ENCODE measurements at regions not wholly inside any gene's neighbourhood (a gene's known extent, or its start where the extent isn't known, plus 50 kb on each side); places are given as distances from the start of the nearest gene placed in this dataset.

DNA sequence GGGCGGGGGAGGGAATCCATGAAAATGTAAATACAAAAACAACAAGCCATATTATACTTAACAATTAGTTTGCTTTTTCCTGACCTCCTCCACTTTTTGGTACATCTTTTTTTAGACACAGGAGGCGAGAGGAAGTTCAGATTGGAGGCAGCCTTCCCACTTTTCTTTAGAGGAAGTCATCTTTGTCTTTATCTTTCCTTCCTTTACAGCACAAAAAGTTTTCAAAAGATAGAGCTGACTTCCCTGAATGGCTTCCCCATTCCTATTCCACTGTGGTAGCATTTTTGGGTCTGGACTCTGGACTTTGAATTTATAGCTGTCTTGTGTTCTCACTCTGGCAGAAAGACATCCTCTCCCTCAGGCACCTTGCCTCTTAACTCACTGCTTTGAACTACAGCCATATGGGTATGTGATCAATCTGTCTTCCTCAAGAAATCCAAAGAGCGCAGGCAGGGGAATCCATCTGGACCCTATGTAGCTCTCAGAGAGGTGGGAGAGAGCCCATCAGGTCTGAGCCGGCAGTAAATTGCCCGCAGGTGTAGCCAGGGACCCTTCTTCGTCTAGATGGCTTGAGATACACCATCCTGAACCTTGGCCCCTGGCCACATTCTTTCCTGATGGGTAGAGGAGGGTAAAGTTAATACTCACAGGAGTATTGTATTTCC is 101.9 kb downstream of the AQP4 start:
- TF ChIP-seq GATA3 (IDR thresholded peaks at IDR 0.05; ENCODE audit: low read depth, low read length) (no peak), GATA2 (IDR thresholded peaks at IDR 0.05; ENCODE audit: low read depth, low read length) (no peak)

DNA sequence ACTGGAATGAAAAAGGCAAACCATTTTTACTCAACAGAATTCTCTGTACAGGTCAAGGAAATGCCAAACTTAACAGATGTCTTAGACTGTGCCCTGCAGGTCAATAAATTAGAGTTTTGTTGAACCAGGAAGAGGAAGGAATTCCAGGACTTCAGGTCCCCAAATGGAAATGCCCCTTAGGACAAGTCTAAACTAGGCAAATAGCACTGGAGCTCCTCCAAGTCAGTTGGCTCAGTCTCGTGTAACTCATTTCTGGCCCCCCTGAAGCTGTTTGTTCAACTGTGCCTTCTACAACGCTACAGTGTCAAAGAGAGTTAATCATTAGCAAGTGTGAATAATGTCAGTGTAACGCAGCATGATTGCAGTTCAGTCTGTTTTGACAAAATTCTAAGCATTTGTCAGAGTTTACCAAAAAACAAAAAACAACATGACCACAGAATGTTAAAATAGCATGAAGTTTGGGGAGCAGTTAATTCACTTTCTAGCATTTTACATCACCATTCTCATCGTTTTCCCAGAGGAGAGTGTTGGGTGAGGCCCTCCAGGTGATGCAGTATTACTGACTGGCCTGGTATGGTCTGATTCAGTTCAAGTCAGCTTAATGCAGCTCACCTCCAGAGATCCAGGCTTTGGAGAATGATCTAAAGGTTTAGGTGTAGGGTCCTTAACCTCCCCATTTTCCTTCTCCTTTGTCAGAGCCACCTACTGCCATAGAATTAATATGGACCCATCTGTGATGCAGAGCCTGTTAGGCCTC is 108.1 kb downstream of the AQP4 start:
- no peak for TF ChIP-seq GATA3 (IDR thresholded peaks at IDR 0.05; ENCODE audit: low read depth, low read length)
- no peak for TF ChIP-seq GATA2 (IDR thresholded peaks at IDR 0.05; ENCODE audit: low read depth, low read length)

DNA sequence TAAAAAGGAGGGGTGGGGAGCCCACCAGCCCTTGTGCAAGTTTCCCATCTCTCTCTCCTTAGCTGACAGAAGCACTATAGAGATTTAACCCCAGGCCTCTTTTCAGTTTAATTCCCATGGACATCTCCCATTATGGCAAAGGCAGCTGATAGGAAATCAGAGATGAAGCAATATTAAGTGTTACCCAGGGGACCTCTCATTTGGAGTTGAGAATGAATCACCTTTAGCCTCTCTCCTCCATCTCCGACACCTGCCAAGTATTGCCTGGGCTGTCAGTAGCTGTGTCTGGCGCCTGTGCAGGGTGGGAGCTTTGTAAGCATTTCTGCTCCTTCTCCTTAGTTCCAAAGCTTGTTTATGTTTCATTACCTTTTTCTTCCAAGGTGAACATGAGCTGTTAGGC is 109.0 kb downstream of the AQP4 start:
- TF ChIP-seq GATA3 (IDR thresholded peaks at IDR 0.05; ENCODE audit: low read depth, low read length) (no peak), GATA2 (IDR thresholded peaks at IDR 0.05; ENCODE audit: low read depth, low read length) (no peak)

DNA sequence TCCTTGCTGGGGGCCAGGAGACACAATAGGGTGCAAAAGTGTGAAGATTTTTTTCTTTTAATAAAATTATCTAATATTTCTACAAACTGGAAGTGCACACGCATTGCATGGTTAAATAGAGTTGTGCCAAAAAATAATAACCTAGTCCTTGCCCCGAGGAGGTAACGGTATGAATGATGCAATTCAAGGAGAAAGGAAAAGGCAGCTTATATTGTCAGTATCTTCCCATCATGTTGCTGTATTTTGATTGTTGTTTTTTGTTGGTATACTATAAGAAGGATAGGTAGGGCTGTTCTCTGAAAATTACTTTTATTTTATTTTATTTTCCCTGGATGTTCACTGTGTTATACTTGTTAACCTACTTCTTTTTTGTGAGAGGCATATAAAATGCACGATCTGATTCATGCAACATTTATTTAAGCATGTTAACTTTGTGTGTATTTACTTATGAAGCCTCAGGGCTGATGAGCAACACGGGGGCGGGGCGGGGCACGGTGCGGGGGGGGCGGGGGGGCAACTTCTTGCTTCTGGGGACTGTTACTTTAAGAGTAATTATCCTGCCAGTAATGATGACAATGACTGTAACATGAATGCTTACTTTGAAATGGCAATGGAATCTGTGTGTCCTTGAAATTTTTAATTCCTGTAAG is 118.6 kb downstream of the AQP4 start:
- TF ChIP-seq GATA3 (IDR thresholded peaks at IDR 0.05; ENCODE audit: low read depth, low read length) (no peak), GATA2 (IDR thresholded peaks at IDR 0.05; ENCODE audit: low read depth, low read length) (no peak)

DNA sequence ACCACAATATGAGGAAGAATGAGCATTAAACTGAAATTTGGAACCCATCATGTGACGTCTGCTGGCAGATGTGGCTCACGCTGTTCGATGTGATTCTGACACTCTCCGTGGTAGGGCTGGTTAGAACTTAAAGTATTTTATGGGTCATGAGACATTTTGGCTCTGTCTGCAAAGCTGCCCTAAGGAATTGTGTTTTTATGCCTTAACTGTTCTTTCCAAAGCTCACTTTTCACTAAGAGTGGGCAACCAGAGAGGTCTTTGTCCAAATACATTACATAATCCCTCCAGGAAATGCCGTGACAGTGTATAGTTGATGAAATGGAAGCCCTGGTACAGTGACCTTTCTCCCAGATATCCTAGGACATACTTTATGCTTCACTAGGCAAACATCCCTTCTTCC is 119.1 kb downstream of the AQP4 start:
- TF ChIP-seq GATA2 (IDR thresholded peaks at IDR 0.05; ENCODE audit: low read depth, low read length) (no peak), GATA3 (IDR thresholded peaks at IDR 0.05; ENCODE audit: low read depth, low read length) (no peak)

DNA sequence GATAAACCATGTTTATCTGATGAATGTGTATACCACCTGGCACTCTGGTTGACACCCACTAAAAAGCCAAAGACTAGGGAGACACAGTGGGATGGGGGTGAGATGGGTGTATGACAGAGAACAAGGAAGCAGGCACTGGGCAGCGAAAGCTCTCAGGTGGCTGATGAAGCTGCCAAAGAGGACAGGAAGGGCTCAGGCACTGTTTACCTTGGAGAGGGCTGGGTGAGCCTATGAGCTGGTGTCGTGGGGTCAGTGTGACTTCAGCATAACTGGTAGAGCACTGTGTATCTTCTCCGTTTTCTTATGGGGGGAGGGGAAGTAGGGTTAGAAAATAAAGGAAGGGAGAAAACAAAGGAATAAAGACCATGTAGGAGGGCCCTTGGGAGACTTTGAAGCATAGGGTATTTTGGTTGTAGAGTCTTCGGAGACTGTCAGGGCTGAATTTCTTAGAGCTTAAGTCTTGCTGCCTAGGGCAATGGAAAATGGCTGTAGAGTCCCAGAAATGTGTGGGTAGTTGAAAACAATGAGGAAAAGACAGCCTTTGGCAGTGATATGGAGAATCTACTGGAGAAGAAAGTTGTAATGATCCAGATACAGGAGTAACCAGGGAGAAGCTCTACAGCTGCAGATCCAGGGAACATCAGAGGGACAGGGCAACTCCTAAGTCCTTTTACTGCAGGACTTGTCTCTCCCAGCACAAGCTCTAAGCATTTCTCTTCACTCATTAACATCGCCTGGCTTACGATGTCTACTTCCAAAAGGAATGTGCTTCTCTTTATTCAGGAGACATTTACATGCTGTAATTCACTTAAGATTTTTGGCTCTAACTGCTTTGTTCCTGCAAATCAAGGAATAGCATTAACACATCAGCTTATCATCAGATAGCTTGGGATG is 120.0 kb downstream of the AQP4 start:
- TF ChIP-seq GATA3 (IDR thresholded peaks at IDR 0.05; ENCODE audit: low read depth, low read length) (no peak), GATA2 (IDR thresholded peaks at IDR 0.05; ENCODE audit: low read depth, low read length) (no peak)

DNA sequence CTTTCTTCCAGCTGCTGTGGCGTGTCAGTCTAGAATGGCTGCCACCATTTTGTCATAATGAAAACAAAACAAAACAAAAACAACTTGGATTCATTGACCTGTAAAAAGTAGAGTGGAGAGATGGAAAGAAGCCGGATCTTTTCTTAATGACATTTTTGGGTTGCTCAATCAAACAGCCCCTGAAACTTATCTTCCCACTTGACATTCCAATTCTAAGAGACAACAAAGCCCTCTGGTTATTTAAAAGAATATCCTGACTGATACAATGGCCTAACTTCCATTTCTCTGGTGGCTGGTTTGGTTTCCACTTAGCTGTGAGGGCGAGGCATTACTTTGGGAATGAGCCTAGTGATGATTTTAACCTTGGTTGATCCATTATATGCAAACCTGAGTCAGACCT is 123.7 kb downstream of the AQP4 start:
- no peak for TF ChIP-seq GATA3 (IDR thresholded peaks at IDR 0.05; ENCODE audit: low read depth, low read length)

DNA sequence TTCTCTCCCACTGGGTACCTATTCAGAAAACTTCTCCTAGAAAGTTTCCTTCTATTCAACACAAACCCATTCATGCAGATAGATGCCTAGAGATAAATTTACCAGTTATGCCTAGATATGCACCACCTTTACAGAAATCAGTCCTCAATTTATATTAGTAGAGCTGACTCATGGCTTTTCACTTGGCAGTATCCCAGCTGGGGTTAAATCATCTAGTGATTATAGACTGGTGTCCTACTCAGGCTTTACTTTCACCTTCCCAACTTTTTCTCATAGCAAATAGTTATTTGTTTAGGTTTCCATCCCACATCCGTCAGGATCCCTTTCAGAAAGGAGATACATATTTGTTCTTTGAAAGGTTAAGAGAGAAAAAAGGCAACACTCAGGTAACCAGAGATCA is 124.5 kb downstream of the AQP4 start:
- TF ChIP-seq GATA2 (IDR thresholded peaks at IDR 0.05; ENCODE audit: low read depth, low read length) (no peak), GATA3 (IDR thresholded peaks at IDR 0.05; ENCODE audit: low read depth, low read length) (no peak)

DNA sequence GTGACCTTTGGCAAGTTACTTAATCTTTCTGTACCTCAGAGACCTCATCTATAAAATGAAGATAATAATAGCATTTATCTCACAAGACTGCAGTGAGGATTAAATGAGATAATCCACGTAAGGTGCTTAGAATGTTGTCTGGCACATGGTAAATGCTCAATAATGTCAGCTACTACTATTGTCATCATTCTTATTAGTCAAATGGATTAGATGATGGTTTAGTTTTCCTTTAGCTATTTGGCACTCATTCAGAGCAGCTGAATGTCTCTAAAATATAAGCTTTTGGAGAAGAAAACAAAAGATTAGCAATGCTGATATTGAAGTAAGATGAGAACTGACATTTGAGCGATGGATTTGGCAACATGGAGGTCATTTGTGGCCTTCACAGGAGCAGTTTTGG is 125.1 kb downstream of the AQP4 start:
- TF ChIP-seq GATA3 (IDR thresholded peaks at IDR 0.05; ENCODE audit: low read depth, low read length) (no peak), GATA2 (IDR thresholded peaks at IDR 0.05; ENCODE audit: low read depth, low read length) (no peak)

DNA sequence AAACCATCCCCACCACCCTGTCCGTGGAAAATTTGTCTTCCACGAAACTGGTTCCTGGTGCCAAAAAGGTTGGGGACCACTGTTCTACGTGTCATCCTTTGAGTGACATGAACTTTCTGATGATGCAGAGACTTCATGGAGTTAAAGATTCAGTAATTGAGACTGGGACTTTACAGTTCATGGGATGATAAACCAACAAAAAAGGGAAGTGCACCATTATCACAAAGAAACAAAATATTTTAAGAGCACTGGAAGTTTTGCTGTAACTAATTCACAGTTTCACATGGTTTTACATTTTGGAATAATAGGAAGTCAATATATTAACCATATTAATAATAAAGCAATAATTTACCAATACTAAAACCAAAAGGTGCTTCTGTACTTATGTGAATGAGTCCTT is 126.8 kb downstream of the AQP4 start:
- no peak for TF ChIP-seq GATA3 (IDR thresholded peaks at IDR 0.05; ENCODE audit: low read depth, low read length)
- TF ChIP-seq GATA2 (IDR thresholded peaks at IDR 0.05; ENCODE audit: low read depth, low read length): no peak

DNA sequence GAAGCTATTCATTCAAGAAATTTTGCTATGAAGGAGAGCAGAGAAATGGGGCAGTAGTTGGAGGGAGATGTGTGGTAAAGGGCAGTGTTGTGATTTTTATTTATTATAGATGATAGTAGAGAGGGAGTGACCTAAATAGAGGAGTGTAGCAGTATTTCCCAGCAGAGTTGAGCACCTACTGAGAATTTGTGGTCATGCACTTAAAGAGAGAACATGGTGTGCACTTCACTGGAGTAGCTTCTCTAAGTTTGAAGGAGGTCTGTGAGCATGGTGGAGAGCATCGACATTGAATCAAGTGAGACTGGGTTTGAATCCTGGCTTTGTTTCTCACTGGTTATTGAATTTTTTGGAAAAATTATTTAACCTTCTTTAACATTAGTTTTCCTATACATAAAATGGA is 129.2 kb downstream of the AQP4 start:
- TF ChIP-seq GATA3 (IDR thresholded peaks at IDR 0.05; ENCODE audit: low read depth, low read length) (no peak), GATA2 (IDR thresholded peaks at IDR 0.05; ENCODE audit: low read depth, low read length) (no peak)

DNA sequence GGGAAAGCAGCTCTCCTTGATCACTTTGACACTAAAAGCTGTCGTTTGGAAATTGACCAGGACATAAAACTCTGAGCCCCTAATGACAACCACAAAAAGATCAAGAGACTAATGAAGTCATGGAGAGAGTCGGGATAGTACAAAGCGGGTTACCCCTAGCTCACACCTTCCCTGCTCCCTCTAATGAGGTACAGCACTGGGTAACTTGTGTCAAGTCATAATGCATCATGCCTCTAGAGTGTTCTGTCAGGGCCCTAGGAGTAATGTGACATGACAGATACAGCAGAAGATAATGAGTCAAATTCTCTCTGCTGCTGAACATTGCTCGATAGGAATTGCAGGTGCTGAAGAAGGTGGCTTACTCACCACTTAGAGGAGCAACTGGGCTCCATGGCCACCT is 130.7 kb downstream of the AQP4 start:
- no peak for TF ChIP-seq GATA3 (IDR thresholded peaks at IDR 0.05; ENCODE audit: low read depth, low read length)
- no peak for TF ChIP-seq GATA2 (IDR thresholded peaks at IDR 0.05; ENCODE audit: low read depth, low read length)

DNA sequence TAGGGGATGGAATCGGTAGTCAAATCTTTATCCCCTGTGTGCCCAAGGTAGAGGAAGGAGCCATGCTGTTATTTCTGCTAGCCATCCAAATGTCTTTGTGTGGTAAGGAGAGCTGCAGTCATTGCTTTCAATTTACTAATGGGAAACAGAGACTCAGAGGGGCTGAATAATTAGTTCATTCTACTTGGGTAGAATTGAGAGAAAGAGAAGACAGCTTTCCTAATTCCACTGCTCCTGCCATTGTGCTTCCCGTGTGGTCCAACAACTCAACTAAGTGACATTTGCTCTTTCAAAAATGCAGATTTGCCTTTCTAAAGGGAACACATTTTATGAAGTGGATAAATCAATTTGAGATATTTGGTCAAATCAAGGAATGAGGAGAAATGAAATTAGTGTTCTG is 136.1 kb downstream of the AQP4 start:
- TF ChIP-seq GATA3 (IDR thresholded peaks at IDR 0.05; ENCODE audit: low read depth, low read length): no peak
- TF ChIP-seq GATA2 (IDR thresholded peaks at IDR 0.05; ENCODE audit: low read depth, low read length): no peak

DNA sequence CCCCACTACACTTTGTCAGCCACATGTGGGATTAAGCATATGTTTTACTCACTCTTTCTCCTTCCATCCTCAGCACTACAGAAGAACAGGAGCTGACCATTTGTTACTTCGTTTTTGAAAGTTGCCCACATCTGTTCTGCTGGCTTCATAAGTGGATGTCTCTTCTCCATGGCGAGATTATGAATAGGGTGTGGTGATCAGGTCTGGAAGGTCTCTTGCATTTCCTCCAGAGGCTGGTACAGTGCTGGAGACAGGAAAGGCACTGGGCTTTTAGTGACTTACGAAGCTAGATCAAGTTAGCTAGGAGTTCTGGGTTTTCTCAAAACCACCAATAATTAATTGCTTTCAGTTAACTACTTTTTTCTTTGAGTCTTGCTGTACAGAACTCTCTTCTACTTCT is 136.5 kb downstream of the AQP4 start:
- TF ChIP-seq GATA3 (IDR thresholded peaks at IDR 0.05; ENCODE audit: low read depth, low read length): no peak

Measured in SH-SY5Y (cell line).